ENCODE measurements at regions not wholly inside any gene's neighbourhood (a gene's known extent, or its start where the extent isn't known, plus 50 kb on each side); places are given as distances from the start of the nearest gene placed in this dataset.

DNA sequence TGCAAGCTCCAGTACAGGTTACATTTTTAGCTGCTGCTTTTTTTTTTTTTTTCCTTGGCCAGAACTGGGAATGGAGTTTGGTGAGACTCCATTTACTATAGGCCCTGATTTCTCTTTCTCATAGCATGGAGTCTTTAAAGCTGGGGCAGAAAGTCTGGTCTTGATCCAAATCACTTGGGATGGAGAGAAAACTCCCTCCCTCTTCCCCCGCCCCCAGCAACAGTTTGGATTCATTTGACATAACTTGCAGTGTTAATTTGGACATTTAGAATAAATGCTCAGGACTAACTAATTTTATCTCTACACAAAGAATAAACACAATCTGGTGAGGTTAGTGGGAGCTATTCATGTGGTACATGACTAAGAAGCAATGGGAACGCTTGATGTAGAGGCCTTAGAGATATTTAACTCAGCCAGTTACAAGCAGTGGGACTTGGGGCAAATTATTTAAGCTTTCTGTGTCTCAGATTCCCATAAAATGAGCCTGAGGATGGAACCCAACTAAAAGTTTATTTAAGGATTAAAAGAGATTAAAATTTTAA, 107.3 kb upstream of the ARHGAP5 start:
- ATAC-seq (no peak), DNase-seq (no peak)
- Histone ChIP-seq H3K36me3 (no peaks in the 10 kb centered on the region), H3K27me3 (no peaks in the 10 kb centered on the region), H3K9me3 (peaks cover 0 to 27% (median 12%) of the 10 kb centered on the region in 12 donors), H3K4me3 (no peak overlapping the region), H3K4me1 (peaks cover 0 to 46% (median 28%) of the 10 kb centered on the region in 12 donors), H3K27ac (no peak overlapping the region)
- TF ChIP-seq POLR2A (IDR thresholded peaks at IDR 0.05): no peak
- TF ChIP-seq, protein P1, sequence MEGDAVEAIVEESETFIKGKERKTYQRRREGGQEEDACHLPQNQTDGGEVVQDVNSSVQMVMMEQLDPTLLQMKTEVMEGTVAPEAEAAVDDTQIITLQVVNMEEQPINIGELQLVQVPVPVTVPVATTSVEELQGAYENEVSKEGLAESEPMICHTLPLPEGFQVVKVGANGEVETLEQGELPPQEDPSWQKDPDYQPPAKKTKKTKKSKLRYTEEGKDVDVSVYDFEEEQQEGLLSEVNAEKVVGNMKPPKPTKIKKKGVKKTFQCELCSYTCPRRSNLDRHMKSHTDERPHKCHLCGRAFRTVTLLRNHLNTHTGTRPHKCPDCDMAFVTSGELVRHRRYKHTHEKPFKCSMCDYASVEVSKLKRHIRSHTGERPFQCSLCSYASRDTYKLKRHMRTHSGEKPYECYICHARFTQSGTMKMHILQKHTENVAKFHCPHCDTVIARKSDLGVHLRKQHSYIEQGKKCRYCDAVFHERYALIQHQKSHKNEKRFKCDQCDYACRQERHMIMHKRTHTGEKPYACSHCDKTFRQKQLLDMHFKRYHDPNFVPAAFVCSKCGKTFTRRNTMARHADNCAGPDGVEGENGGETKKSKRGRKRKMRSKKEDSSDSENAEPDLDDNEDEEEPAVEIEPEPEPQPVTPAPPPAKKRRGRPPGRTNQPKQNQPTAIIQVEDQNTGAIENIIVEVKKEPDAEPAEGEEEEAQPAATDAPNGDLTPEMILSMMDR (IDR thresholded peaks at IDR 0.05): no peak
- intact Hi-C loops (cut with DNase I): no loop called here
- WGBS, 4 donors: 81 to 93% (median 86%) methylated on average over 2 of the region's 2 CpGs

DNA sequence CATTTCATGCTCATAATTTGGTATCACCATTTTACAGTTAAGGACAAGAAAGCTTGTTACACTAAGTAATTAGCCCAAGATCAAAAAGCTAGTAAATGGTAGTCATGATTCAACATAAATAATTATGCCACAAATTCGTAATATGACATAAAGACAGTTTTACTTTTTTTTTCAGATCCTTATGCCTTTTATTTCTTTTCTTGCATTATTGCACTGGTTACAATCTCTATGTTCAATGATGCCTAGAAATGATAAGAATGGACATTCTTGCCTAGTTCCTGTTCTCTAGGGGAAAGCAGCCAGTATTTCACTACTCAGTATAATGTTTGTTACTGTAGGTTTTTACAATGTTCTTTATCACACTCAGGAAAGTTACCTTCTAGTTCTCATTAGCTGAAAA, 106.4 kb upstream of the ARHGAP5 start:
- Histone ChIP-seq H3K27me3 (no peaks in the 10 kb centered on the region), H3K9me3 (peaks cover 0 to 29% (median 13%) of the 10 kb centered on the region in 12 donors), H3K4me3 (no peak overlapping the region), H3K27ac (no peak overlapping the region), H3K36me3 (no peaks in the 10 kb centered on the region), H3K4me1 (peaks cover 0 to 36% (median 22%) of the 10 kb centered on the region in 12 donors)
- ATAC-seq (no peak), DNase-seq (no peak)
- no peak for TF ChIP-seq POLR2A (IDR thresholded peaks at IDR 0.05)
- TF ChIP-seq, protein P1 (IDR thresholded peaks at IDR 0.05): no peak
- 96 to 98% (median 97%) methylated on average over 1 of the region's 1 CpG for WGBS, 4 donors
- intact Hi-C loops (cut with DNase I): no loop called here

DNA sequence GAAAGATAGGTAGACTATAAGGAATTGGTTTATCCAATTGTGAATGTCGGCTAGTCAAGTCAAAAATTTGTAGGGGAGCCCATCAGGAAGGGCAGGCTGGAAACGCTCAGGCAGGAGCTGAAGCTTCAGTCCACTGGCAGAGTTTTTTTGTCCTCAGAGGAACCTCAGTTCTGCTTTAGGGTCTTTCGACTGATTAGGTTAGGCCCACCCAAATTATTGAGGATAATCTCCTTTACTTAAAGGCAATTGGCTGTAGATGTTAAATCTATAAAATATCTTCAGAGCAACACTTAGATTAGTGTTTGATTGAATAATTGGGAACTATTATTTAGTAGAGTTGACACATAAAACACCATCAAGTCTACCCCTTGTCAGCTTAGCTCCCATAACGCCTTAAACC, 105.5 kb upstream of the ARHGAP5 start:
- Histone ChIP-seq H3K27me3 (no peaks in the 10 kb centered on the region), H3K27ac (no peak overlapping the region), H3K36me3 (no peaks in the 10 kb centered on the region), H3K4me1 (peaks cover 0 to 30% (median 17%) of the 10 kb centered on the region in 12 donors), H3K9me3 (peaks cover 0 to 29% (median 13%) of the 10 kb centered on the region in 12 donors), H3K4me3 (no peak overlapping the region)
- no peak for DNase-seq
- TF ChIP-seq POLR2A (IDR thresholded peaks at IDR 0.05): no peak
- TF ChIP-seq, protein P1 (IDR thresholded peaks at IDR 0.05): no peak
- whole genome bisulfite sequencing, 4 donors: 92 to 96% (median 94%) methylated on average over 4 of the region's 4 CpGs
- intact Hi-C loops (cut with DNase I): no loop called here
- ATAC-seq: no peak

DNA sequence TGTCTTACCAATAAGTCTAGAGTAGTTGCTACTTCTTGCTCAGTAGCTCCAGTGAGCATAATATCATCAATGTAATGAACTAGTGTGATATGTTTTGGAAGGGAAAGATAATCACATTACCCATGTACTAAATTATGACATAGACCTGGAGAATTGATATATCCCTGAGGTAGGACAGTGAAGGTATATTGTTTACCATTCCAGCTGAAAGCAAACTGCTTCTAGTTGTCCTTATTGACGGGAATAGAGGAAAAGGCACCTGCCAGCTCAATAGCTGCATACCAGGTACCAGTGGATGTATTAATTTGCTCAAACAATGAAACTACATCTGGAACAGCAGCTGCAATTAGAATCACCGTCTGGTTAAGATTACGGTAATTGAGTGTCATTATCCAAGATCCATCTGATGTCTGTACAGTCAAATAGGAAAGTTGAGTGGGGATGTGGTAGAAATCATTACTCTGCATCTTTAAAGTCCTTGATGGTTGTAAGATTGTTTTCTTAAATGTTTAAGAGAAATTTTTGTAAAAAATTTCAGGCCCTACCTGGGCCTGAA, 100.0 kb upstream of the ARHGAP5 start:
- intact Hi-C loops (cut with DNase I): no loop called here
- TF ChIP-seq, protein P1 (IDR thresholded peaks at IDR 0.05): no peak
- no peak for TF ChIP-seq POLR2A (IDR thresholded peaks at IDR 0.05)
- H3K4me3 ChIP-seq: no peak overlapping the region
- peaks cover 0 to 21% (median 4%) of the 10 kb centered on the region in 12 donors for H3K9me3 ChIP-seq
- no peaks in the 10 kb centered on the region for H3K27me3 ChIP-seq
- H3K36me3 ChIP-seq: no peaks in the 10 kb centered on the region
- peaks cover 0 to 11% (median 2%) of the 10 kb centered on the region in 12 donors for H3K4me1 ChIP-seq
- ATAC-seq: no peak
- WGBS, 4 donors: 88 to 96% (median 91%) methylated on average over 3 of the region's 3 CpGs
- no peak for DNase-seq
- no peak overlapping the region for H3K27ac ChIP-seq

Data from heart left ventricle (tissue), 16 donors.